H1 (cell line): ENCODE measurements at regions not wholly inside any gene's neighbourhood (a gene's known extent, or its start where the extent isn't known, plus 50 kb on each side); places are given as distances from the start of the nearest gene placed in this dataset.

ENCODE experiments used
- ATF3 ChIP-seq: IDR thresholded peaks from 2 replicates; pipeline ENCODE4 v1.6.1; 2011; ENCODE audit warnings: low read depth, mild to moderate bottlenecking, low read length; ENCODE audit not compliant: insufficient read depth
- BCL11A ChIP-seq, 2 experiments: IDR thresholded peaks; one replicate each; pipeline ENCODE4 v1.6.1; 2011; ENCODE audit warnings: low read depth in 2 of 2, low read length in 2 of 2, mild to moderate bottlenecking in 2 of 2
- CHD1 ChIP-seq: IDR thresholded peaks from 2 replicates; pipeline ENCODE4 v1.6.1; 2012; ENCODE audit warnings: low read depth, low read length, improper control_type of control experiment
- TEAD4 ChIP-seq: IDR thresholded peaks from 2 replicates; pipeline ENCODE4 v1.6.1; 2012; ENCODE audit warnings: low read depth, low read length, inconsistent platforms, mixed read lengths
- ZNF274 ChIP-seq: IDR thresholded peaks from 2 replicates; pipeline ENCODE4 v1.7.0; 2012; ENCODE audit warnings: low read length, borderline replicate concordance; ENCODE audit errors: extremely low read depth

DNA sequence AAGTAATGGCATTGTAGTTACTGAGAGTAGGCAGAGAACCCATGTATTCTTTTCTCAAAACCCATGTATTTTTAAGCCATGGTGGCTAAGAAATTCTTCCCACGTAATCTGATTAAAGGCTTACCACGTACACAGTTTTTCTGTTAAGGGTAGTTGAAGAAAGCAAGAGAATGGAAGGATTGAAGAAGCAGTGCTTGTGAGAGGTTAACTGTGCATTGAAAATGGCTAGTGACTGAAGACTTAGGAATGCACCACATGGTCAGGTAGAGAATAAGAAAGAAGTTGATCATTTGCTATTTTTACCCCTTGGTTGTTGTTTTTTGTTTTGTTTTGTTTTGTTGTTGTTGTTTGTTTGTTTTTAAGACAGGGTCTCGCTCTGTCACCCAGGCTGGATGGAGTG lies 178.9 kb upstream of the SNX7 start (continued):
- no peak for TF ChIP-seq ZNF274
- TF ChIP-seq ATF3: no peak
- TF ChIP-seq CHD1: no peak
- TF ChIP-seq BCL11A (IDR thresholded peaks at IDR 0.05; ENCODE audit: low read depth in 2 of 2, low read length in 2 of 2): no peak
- TF ChIP-seq TEAD4: no peak
